PC-3 (cell line): ENCODE measurements at regions not wholly inside any gene's neighbourhood (a gene's known extent, or its start where the extent isn't known, plus 50 kb on each side); places are given as distances from the start of the nearest gene placed in this dataset. TPM values are rescaled to one million over a fixed set of nuclear protein-coding genes. Genes with fewer than 3 reads are reported as not detected.

Experiments used
- ATAC-seq: fragments of 200-7000 bp; cut with Tn5 transposase; 2 replicates; pipeline ENCODE4 v1.9.1; 2020; ENCODE audit warnings: mild to moderate bottlenecking, moderate library complexity
- BruUV-seq: library from RNA; stranded (reverse); fragments of 400-500 nt; replicated peaks from 2 replicates; lab custom pipeline; 2021; lab: Mats Ljungman, UMichigan
- CTCF ChIA-PET: fragments of 300-600 bp; sonication (Branson Sonifier 250); formaldehyde crosslinking; loops from one replicate; lab custom pipeline; 2022; ENCODE audit warnings: antibody characterized with exemption; lab: Charles Lee
- POLR2A ChIA-PET: fragments of 300-600 bp; sonication (Branson Sonifier 250); formaldehyde crosslinking; loops from one replicate; lab custom pipeline; 2022; ENCODE audit warnings: antibody characterized with exemption; ENCODE audit not compliant: unreplicated experiment; lab: Charles Lee
- DNase-seq: peaks from one replicate; pipeline ENCODE4 v3.0.0-alpha.2; 2015
- H2AFZ ChIP-seq: fragments of 300-600 bp; sonication (generic); 2 replicates; pipeline ENCODE4 v1.6.0; 2016; ENCODE audit warnings: antibody characterized with exemption, low read length
- H3F3A ChIP-seq: fragments of 300-600 bp; sonication (generic); one replicate; pipeline ENCODE4 v1.6.0; 2017; ENCODE audit warnings: antibody characterized with exemption, low read length, control low read depth, mild to moderate bottlenecking; ENCODE audit not compliant: unreplicated experiment
- H3K27ac ChIP-seq: fragments of 300-600 bp; sonication (generic); 2 replicates; pipeline ENCODE4 v1.5.1; 2016; ENCODE audit warnings: mild to moderate bottlenecking, low read length
- H3K27me3 ChIP-seq: fragments of 300-600 bp; sonication (generic); 2 replicates; pipeline ENCODE4 v1.6.1; 2016; ENCODE audit warnings: low read length, mixed read lengths
- H3K36me3 ChIP-seq: fragments of 300-600 bp; sonication (generic); 2 replicates; pipeline ENCODE4 v1.6.1; 2016; ENCODE audit warnings: low read depth, mixed run types, low read length, mixed read lengths
- H3K4me1 ChIP-seq: fragments of 300-600 bp; sonication (generic); 2 replicates; pipeline ENCODE4 v1.5.1; 2016; ENCODE audit warnings: low read length; ENCODE audit not compliant: insufficient read depth
- H3K4me2 ChIP-seq: fragments of 300-600 bp; sonication (generic); 2 replicates; pipeline ENCODE4 v1.6.0; 2016; ENCODE audit warnings: low read length
- H3K4me3 ChIP-seq: fragments of 300-600 bp; sonication (generic); 2 replicates; pipeline ENCODE4 v1.5.1; 2016; ENCODE audit warnings: mild to moderate bottlenecking, low read length, mixed read lengths
- H3K79me2 ChIP-seq: fragments of 300-600 bp; sonication (generic); 2 replicates; pipeline ENCODE4 v1.6.1; 2017; ENCODE audit warnings: low read length, mixed read lengths
- H3K9ac ChIP-seq: fragments of 300-600 bp; sonication (generic); 2 replicates; pipeline ENCODE4 v1.6.0; 2016; ENCODE audit warnings: mild to moderate bottlenecking, low read length
- H3K9me2 ChIP-seq: fragments of 300-600 bp; sonication (generic); replicated peaks from 2 replicates; pipeline ENCODE4 v1.6.1; 2016; ENCODE audit warnings: mixed run types, low read length, mixed read lengths
- H3K9me3 ChIP-seq: fragments of 300-600 bp; sonication (generic); 2 replicates; pipeline ENCODE4 v1.6.1; 2016; ENCODE audit warnings: low read length, mixed read lengths
- H4K20me1 ChIP-seq: fragments of 300-600 bp; sonication (generic); 2 replicates; pipeline ENCODE4 v1.6.1; 2016; ENCODE audit warnings: low read length, mixed read lengths
- CTCF ChIP-seq: fragments of 300-600 bp; sonication (generic); conservative IDR thresholded peaks from 2 replicates; pipeline ENCODE4 v1.5.1; 2017; ENCODE audit warnings: antibody characterized with exemption, low read depth, mild to moderate bottlenecking, low read length
- EZH2 ChIP-seq: fragments of 300-600 bp; sonication (generic); IDR thresholded peaks from one replicate; pipeline ENCODE4 v1.6.1; 2017; ENCODE audit warnings: antibody characterized with exemption, mild to moderate bottlenecking, low read length; ENCODE audit not compliant: unreplicated experiment
- EZH2phosphoT487 ChIP-seq: fragments of 300-600 bp; sonication (generic); IDR thresholded peaks from 2 replicates; pipeline ENCODE4 v1.6.1; 2018; ENCODE audit warnings: mild to moderate bottlenecking, antibody characterized with exemption, low read length, borderline replicate concordance
- intact Hi-C: fragments of 100-400 bp; cut with micrococcal nuclease; formaldehyde crosslinking; loops from 2 replicates; pipeline ENCODE4 v1.9.0; 2023
- microRNA-seq: library from miRNA; unstranded; fragments of <30 nt; microRNA quantifications from one replicate; pipeline ENCODE4 v1.1.0, GENCODE V29; 2020; ENCODE audit not compliant: unreplicated experiment

- H3K9me3 ChIP-seq, result peaks cover 9% of the 10 kb centered on the region
- no peaks in the 10 kb centered on the region for H3K27me3 ChIP-seq
- ChIA-PET CTCF (no interaction called here), POLR2A (no interaction called here)
- intact Hi-C loops, result no loop called here
- H3K79me2 ChIP-seq, result no peaks in the 10 kb centered on the region
- H3K9ac ChIP-seq, result no peak overlapping the region
- BruUV-seq, result no TSS peak
- no peaks in the 10 kb centered on the region; the same call in 1 of the 2 replicates for H3K36me3 ChIP-seq
- DNase-seq (no peak), ATAC-seq (no peak)
- no peak overlapping the region for H3K4me3 ChIP-seq
- no peaks in the 10 kb centered on the region for H3K4me1 ChIP-seq
- no peak overlapping the region for H3K4me2 ChIP-seq
- H3K9me2 ChIP-seq, result no peaks in the 10 kb centered on the region
- TF ChIP-seq CTCF (no peak), EZH2phosphoT487 (no peak), EZH2 (no peak)
- no peak overlapping the region for H2AFZ ChIP-seq
- H3F3A ChIP-seq, result no peaks in the 10 kb centered on the region
- H4K20me1 ChIP-seq, result no peaks in the 10 kb centered on the region
- no peak overlapping the region for H3K27ac ChIP-seq
Measured at GRCh38 chr19:20252613-20253012, 85.6 kb downstream of the ZNF486 start.

- no peaks in the 10 kb centered on the region for H3K9me2 ChIP-seq
- no peak overlapping the region for H3K27ac ChIP-seq
- ChIA-PET CTCF (no interaction called here), POLR2A (no interaction called here)
- no peaks in the 10 kb centered on the region for H3K27me3 ChIP-seq
- H3K4me2 ChIP-seq, result no peak overlapping the region
- intact Hi-C loops, result no loop called here
- H3F3A ChIP-seq, result no peaks in the 10 kb centered on the region
- TF ChIP-seq EZH2, result no peak
- no peak for TF ChIP-seq EZH2phosphoT487
- no peak for TF ChIP-seq CTCF
- no peaks in the 10 kb centered on the region for H3K79me2 ChIP-seq
- H3K36me3 ChIP-seq, result no peaks in the 10 kb centered on the region; the same call in 1 of the 2 replicates
- no peak overlapping the region for H3K9ac ChIP-seq
- H2AFZ ChIP-seq, result no peak overlapping the region
- no peaks in the 10 kb centered on the region for H4K20me1 ChIP-seq
- no peaks in the 10 kb centered on the region for H3K4me1 ChIP-seq
- H3K9me3 ChIP-seq, result peaks cover 5% of the 10 kb centered on the region
- no TSS peak for BruUV-seq
- ATAC-seq (no peak), DNase-seq (no peak)
- H3K4me3 ChIP-seq, result no peak overlapping the region
Measured at GRCh38 chr19:20250627-20251026, 83.6 kb downstream of the ZNF486 start.

- no peaks in the 10 kb centered on the region for H4K20me1 ChIP-seq
- H3K4me1 ChIP-seq, result no peaks in the 10 kb centered on the region
- no TSS peak for BruUV-seq
- no peak overlapping the region for H3K4me3 ChIP-seq
- no peak for TF ChIP-seq CTCF
- no peak overlapping the region for H3K27ac ChIP-seq
- H2AFZ ChIP-seq, result no peak overlapping the region
- no peak for DNase-seq
- peaks cover under 1% of the 10 kb centered on the region; the same call in 1 of the 2 replicates for H3K9me3 ChIP-seq
- no peaks in the 10 kb centered on the region for H3F3A ChIP-seq
- CTCF ChIA-PET, result no interaction called here
- no peaks in the 10 kb centered on the region; the same call in 1 of the 2 replicates for H3K36me3 ChIP-seq
- no peaks in the 10 kb centered on the region for H3K27me3 ChIP-seq
- no peaks in the 10 kb centered on the region for H3K79me2 ChIP-seq
- POLR2A ChIA-PET, result no interaction called here
- H3K9ac ChIP-seq, result no peak overlapping the region
- H3K4me2 ChIP-seq, result no peak overlapping the region
- intact Hi-C loops, result no loop called here
- no peak for ATAC-seq
- no peaks in the 10 kb centered on the region for H3K9me2 ChIP-seq
Measured at GRCh38 chr19:20250121-20250520, 83.1 kb downstream of the ZNF486 start.

Small RNAs in the stretch of these regions (microRNA-seq; reads per million reads assigned to microRNA genes)
- gene MIR1270, result not detected
